ENCODE measurements at regions not wholly inside any gene's neighbourhood (a gene's known extent, or its start where the extent isn't known, plus 50 kb on each side); places are given as distances from the start of the nearest gene placed in this dataset.
"Not testable (repeated sequence)": the region's sequence is repeated elsewhere in the genome, so short reads cannot be mapped to it uniquely, and the experiment has no call there.

GRCh38 chrX:42832764-42833549 is 55.0 kb upstream of the PPP1R2C start:
- DNase-seq = no peak

GRCh38 chrX:42833550-42833940 is 55.6 kb upstream of the PPP1R2C start:
- not testable (repeated sequence) for DNase-seq

- DNase-seq = no peak
Observed at GRCh38 chrX:42837101-42837726, 59.3 kb upstream of the PPP1R2C start.

GRCh38 chrX:42837747-42838146 is 59.8 kb upstream of the PPP1R2C start:
- no peak for DNase-seq

GRCh38 chrX:42839632-42840031 is 61.7 kb upstream of the PPP1R2C start:
- DNase-seq = no peak

- no peak for DNase-seq
Observed at GRCh38 chrX:42846741-42847140, 68.8 kb upstream of the PPP1R2C start.

GRCh38 chrX:42855259-42855658 is 77.3 kb upstream of the PPP1R2C start:
- no peak for DNase-seq

- no peak for DNase-seq
Observed at GRCh38 chrX:42857766-42858165, 79.8 kb upstream of the PPP1R2C start.

GRCh38 chrX:42869011-42869410 is 91.0 kb upstream of the PPP1R2C start:
- no peak for DNase-seq

GRCh38 chrX:42869659-42870476 is 91.9 kb upstream of the PPP1R2C start:
- no peak for DNase-seq

- DNase-seq = no peak
Observed at GRCh38 chrX:42886519-42886918, 108.6 kb upstream of the PPP1R2C start.

GRCh38 chrX:42900947-42901346 is 123.0 kb upstream of the PPP1R2C start:
- no peak for DNase-seq

GRCh38 chrX:42902513-42902912 is 124.5 kb upstream of the PPP1R2C start:
- no peak for DNase-seq

- DNase-seq = no peak
Observed at GRCh38 chrX:42920752-42921151, 142.8 kb upstream of the PPP1R2C start.

- DNase-seq = no peak
Observed at GRCh38 chrX:42930071-42930470, 152.1 kb upstream of the PPP1R2C start.

GRCh38 chrX:42930951-42931350 is 153.0 kb upstream of the PPP1R2C start:
- DNase-seq = no peak

- DNase-seq = no peak
Observed at GRCh38 chrX:42933187-42933586, 155.2 kb upstream of the PPP1R2C start.

- no peak for DNase-seq
Observed at GRCh38 chrX:42934020-42934726, 156.2 kb upstream of the PPP1R2C start.

- no peak for DNase-seq
Observed at GRCh38 chrX:42941671-42942070, 163.7 kb upstream of the PPP1R2C start.

- no peak for DNase-seq
Observed at GRCh38 chrX:42943051-42943974, 165.3 kb upstream of the PPP1R2C start.

- DNase-seq = no peak
Observed at GRCh38 chrX:42944381-42944998, 166.5 kb upstream of the PPP1R2C start.
